Skeletal muscle tissue (tissue), 3 donors: ENCODE measurements at regions not wholly inside any gene's neighbourhood (a gene's known extent, or its start where the extent isn't known, plus 50 kb on each side); places are given as distances from the start of the nearest gene placed in this dataset.

ENCODE experiments used
- H3K27ac ChIP-seq: one replicate; pipeline ENCODE4 v1.7.0; 2013; ENCODE audit warnings: mild to moderate bottlenecking, low read depth, low read length, inconsistent platforms
- H3K27me3 ChIP-seq, 3 donors: one replicate each; pipeline ENCODE4 v1.7.0; 2013; ENCODE audit warnings: low read length in 3 of 3; ENCODE audit not compliant: control insufficient read depth in 3 of 3, insufficient read depth in 3 of 3
- H3K36me3 ChIP-seq, 3 donors: one replicate each; pipeline ENCODE4 v1.7.0; 2013; ENCODE audit warnings: low read length in 3 of 3; ENCODE audit not compliant: control insufficient read depth in 3 of 3, insufficient read depth in 3 of 3
- H3K4me1 ChIP-seq, 3 donors: one replicate each; pipeline ENCODE4 v1.7.0; 2013; ENCODE audit warnings: low read length in 3 of 3, mild to moderate bottlenecking in 3 of 3; ENCODE audit not compliant: control insufficient read depth in 3 of 3, insufficient read depth in 3 of 3
- H3K4me3 ChIP-seq, 3 donors: one replicate each; pipeline ENCODE4 v1.7.0; 2013; ENCODE audit warnings: low read length in 3 of 3
- H3K9ac ChIP-seq, 3 donors: one replicate each; pipeline ENCODE4 v1.7.0; 2013; ENCODE audit warnings: low read length in 3 of 3, mild to moderate bottlenecking in 3 of 3, moderate library complexity in 2 of 3, low read depth in 1 of 3
- H3K9me3 ChIP-seq, 3 donors: one replicate each; pipeline ENCODE4 v1.7.0; 2013; ENCODE audit warnings: low read length in 3 of 3; ENCODE audit not compliant: control insufficient read depth in 3 of 3
- donor health status: Osteomylitis.

GRCh38 chr7:85655252-85655651 lies 468.4 kb upstream of the SEMA3D start:
- Histone ChIP-seq H3K4me1 (no peaks in the 10 kb centered on the region), H3K36me3 (no peaks in the 10 kb centered on the region), H3K27ac (no peak overlapping the region), H3K9ac (no peak overlapping the region), H3K9me3 (no peaks in the 10 kb centered on the region), H3K27me3 (no peaks in the 10 kb centered on the region), H3K4me3 (no peak overlapping the region)

GRCh38 chr7:85644272-85644671 lies 457.4 kb upstream of the SEMA3D start:
- Histone ChIP-seq H3K9me3 (peaks cover 0 to 2% (median 0%) of the 10 kb centered on the region in 3 donors), H3K4me1 (no peaks in the 10 kb centered on the region), H3K27me3 (no peaks in the 10 kb centered on the region), H3K27ac (no peak overlapping the region), H3K4me3 (no peak overlapping the region), H3K9ac (no peak overlapping the region), H3K36me3 (no peaks in the 10 kb centered on the region)

GRCh38 chr7:85641331-85641730 lies 454.5 kb upstream of the SEMA3D start:
- Histone ChIP-seq H3K27me3 (no peaks in the 10 kb centered on the region), H3K27ac (no peak overlapping the region), H3K4me1 (no peaks in the 10 kb centered on the region), H3K36me3 (no peaks in the 10 kb centered on the region), H3K9me3 (no peaks in the 10 kb centered on the region), H3K4me3 (no peak overlapping the region), H3K9ac (no peak overlapping the region)

- no peaks in the 10 kb centered on the region for H3K36me3 ChIP-seq
- H3K27me3 ChIP-seq = no peaks in the 10 kb centered on the region
- no peak overlapping the region for H3K9ac ChIP-seq
- no peaks in the 10 kb centered on the region for H3K4me1 ChIP-seq
- no peak overlapping the region for H3K4me3 ChIP-seq
- no peaks in the 10 kb centered on the region for H3K9me3 ChIP-seq
- no peak overlapping the region for H3K27ac ChIP-seq
These were observed 451.5 kb upstream of the SEMA3D start for GRCh38 chr7:85638394-85638793.

GRCh38 chr7:85634951-85635350 lies 448.1 kb upstream of the SEMA3D start:
- no peak overlapping the region for H3K27ac ChIP-seq
- H3K4me3 ChIP-seq = no peak overlapping the region
- no peaks in the 10 kb centered on the region for H3K27me3 ChIP-seq
- H3K4me1 ChIP-seq = no peaks in the 10 kb centered on the region
- H3K9ac ChIP-seq = no peak overlapping the region
- H3K9me3 ChIP-seq = no peaks in the 10 kb centered on the region
- H3K36me3 ChIP-seq = no peaks in the 10 kb centered on the region

- no peak overlapping the region for H3K27ac ChIP-seq
These were observed 444.2 kb upstream of the SEMA3D start for GRCh38 chr7:85630904-85631600.

GRCh38 chr7:85627791-85628586 lies 441.1 kb upstream of the SEMA3D start:
- Histone ChIP-seq H3K4me1 (no peaks in the 10 kb centered on the region), H3K27ac (no peak overlapping the region), H3K4me3 (no peak overlapping the region), H3K9ac (no peak overlapping the region), H3K9me3 (no peaks in the 10 kb centered on the region), H3K27me3 (no peaks in the 10 kb centered on the region), H3K36me3 (no peaks in the 10 kb centered on the region)

More at GRCh38 chr7:85630904-85631600, 444.2 kb upstream of the SEMA3D start:
- Histone ChIP-seq H3K4me1 (no peaks in the 10 kb centered on the region), H3K4me3 (no peak overlapping the region), H3K9ac (no peak overlapping the region), H3K27me3 (no peaks in the 10 kb centered on the region), H3K36me3 (no peaks in the 10 kb centered on the region), H3K9me3 (no peaks in the 10 kb centered on the region)

GRCh38 chr7:85622059-85622458 lies 435.2 kb upstream of the SEMA3D start:
- Histone ChIP-seq H3K9ac (no peak overlapping the region), H3K9me3 (no peaks in the 10 kb centered on the region), H3K27ac (no peak overlapping the region), H3K4me1 (no peaks in the 10 kb centered on the region), H3K27me3 (no peaks in the 10 kb centered on the region), H3K36me3 (no peaks in the 10 kb centered on the region), H3K4me3 (no peak overlapping the region)

GRCh38 chr7:85620936-85621685 lies 434.3 kb upstream of the SEMA3D start:
- no peaks in the 10 kb centered on the region for H3K4me1 ChIP-seq
- no peaks in the 10 kb centered on the region for H3K36me3 ChIP-seq
- H3K4me3 ChIP-seq = no peak overlapping the region
- no peaks in the 10 kb centered on the region for H3K9me3 ChIP-seq
- H3K27me3 ChIP-seq = no peaks in the 10 kb centered on the region
- no peak overlapping the region for H3K9ac ChIP-seq
- peak overlapping the region; percentile 2 for H3K27ac ChIP-seq

GRCh38 chr7:85619236-85619635 lies 432.4 kb upstream of the SEMA3D start:
- Histone ChIP-seq H3K9ac (no peak overlapping the region), H3K36me3 (no peaks in the 10 kb centered on the region), H3K9me3 (peaks cover 0 to 4% (median 0%) of the 10 kb centered on the region in 3 donors), H3K4me3 (no peak overlapping the region), H3K4me1 (no peaks in the 10 kb centered on the region), H3K27ac (no peak overlapping the region), H3K27me3 (no peaks in the 10 kb centered on the region)
